Activated CD4-positive, alpha-beta memory T cell treated with anti-CD3 and anti-CD28 coated beads, Interleukin-2, amount 10 ng/mL, durations not matched to agents 7 days and 5 days (primary cell): ENCODE measurements at regions not wholly inside any gene's neighbourhood (a gene's known extent, or its start where the extent isn't known, plus 50 kb on each side); places are given as distances from the start of the nearest gene placed in this dataset.

Source experiments
- CTCF ChIA-PET: fragments of 350-600 bp; sonication (Branson Sonifier 250); formaldehyde crosslinking; loops from one replicate; lab custom pipeline; 2021; ENCODE audit warnings: antibody characterized with exemption, inconsistent platforms; lab: Charles Lee
- POLR2A ChIA-PET: fragments of 350-600 bp; sonication (Branson Sonifier 250); formaldehyde crosslinking; loops from one replicate; lab custom pipeline; 2021; ENCODE audit warnings: antibody characterized with exemption; lab: Charles Lee
- DNase-seq: peaks from one replicate; pipeline ENCODE4 v3.0.0-alpha.2; 2020
- H3K27ac Mint-ChIP-seq: one replicate; pipeline ENCODE4 v1.8.0; 2021; ENCODE audit warnings: mild to moderate bottlenecking, mixed read lengths
- H3K27me3 Mint-ChIP-seq: one replicate; pipeline ENCODE4 v1.8.0; 2021; ENCODE audit warnings: mixed read lengths
- H3K36me3 Mint-ChIP-seq: one replicate; pipeline ENCODE4 v1.8.0; 2021; ENCODE audit warnings: low read depth, mixed read lengths
- H3K4me1 Mint-ChIP-seq: one replicate; pipeline ENCODE4 v1.8.0; 2021; ENCODE audit warnings: mixed read lengths
- H3K4me3 Mint-ChIP-seq: one replicate; pipeline ENCODE4 v1.8.0; 2021; ENCODE audit warnings: mild to moderate bottlenecking, mixed read lengths
- H3K9me3 Mint-ChIP-seq: one replicate; pipeline ENCODE4 v1.8.0; 2021; ENCODE audit warnings: mixed read lengths

DNA sequence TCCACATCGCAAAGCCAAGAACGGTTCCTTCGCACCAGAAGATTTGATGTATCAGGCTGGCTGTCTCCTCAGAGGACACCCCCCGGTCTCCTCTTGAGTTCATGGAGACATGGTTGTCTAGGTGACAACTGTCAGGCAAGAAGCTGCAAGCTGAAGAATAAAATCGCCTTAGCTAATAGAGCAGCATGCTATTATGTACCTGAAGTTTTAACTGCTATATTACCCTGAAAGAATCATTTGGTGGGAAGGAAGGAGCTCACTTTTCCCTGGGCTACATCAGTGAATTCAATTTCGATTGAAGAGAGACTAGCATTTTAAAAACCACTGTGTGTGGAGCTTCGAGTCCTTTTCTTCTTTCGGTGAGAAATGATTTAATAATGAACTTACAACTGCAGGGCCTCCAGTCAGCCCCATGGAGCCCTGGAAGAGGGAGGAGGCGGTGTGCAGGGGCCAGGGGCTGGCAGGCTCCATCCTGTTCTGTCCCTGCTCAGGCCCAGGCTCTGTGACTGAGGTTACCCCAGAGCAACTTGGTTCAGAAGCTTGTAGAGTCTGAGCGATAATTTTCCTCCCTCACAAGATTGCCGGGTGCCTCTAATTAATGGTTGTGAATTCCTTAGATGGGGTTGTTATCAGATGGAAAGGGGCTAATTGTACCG lies 191.3 kb downstream of the MID1IP1 start:
- no peak overlapping the region for H3K27ac Mint-ChIP-seq
- ChIA-PET POLR2A (no interaction called here), CTCF (no interaction called here)
- H3K4me1 Mint-ChIP-seq, result no peaks in the 10 kb centered on the region
- H3K27me3 Mint-ChIP-seq, result no peaks in the 10 kb centered on the region
- no peaks in the 10 kb centered on the region for H3K9me3 Mint-ChIP-seq
- no peak overlapping the region for H3K4me3 Mint-ChIP-seq
- no peak for DNase-seq
- H3K36me3 Mint-ChIP-seq, result no peaks in the 10 kb centered on the region

DNA sequence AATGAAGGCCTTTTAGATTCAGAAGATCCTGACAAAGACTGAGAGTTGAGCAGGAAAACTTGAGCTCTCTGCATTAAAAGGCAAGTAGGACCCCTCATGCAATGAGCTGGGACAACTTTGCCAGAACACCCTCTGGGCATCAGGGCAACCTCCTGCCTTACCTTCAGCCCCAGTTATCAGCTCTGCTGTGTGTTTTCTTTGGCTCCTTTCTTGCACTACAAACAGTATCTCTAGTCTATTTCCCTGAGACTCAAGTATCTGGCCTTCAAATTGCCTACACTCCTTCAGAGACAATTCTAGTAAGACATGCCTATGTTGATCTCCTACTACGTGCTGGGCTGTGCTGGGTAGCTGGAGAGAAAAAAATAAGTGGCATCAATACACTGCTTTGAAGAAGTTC lies 192.2 kb downstream of the MID1IP1 start:
- H3K36me3 Mint-ChIP-seq, result no peaks in the 10 kb centered on the region
- CTCF ChIA-PET, result no interaction called here
- H3K4me1 Mint-ChIP-seq, result no peaks in the 10 kb centered on the region

DNA sequence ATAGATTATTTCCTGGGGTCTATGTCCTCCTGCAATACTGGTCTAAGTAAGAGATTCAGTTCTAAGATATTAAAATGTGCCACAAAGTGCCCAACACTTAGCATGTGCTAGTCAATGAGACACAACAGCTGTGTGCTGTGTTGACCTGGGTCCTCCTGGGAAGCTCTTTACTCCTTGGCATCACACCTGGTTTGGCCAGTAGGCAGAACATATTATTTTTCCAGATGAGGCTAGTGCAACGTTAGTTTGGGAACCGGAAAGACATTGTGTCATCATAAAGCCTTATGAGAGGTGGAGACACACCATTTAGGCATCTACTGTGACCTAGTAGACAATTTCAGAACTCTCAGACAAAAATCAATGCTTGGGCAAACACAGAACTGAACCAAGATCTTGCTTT lies 197.8 kb downstream of the MID1IP1 start:
- no peak overlapping the region for H3K4me3 Mint-ChIP-seq
- H3K9me3 Mint-ChIP-seq, result no peaks in the 10 kb centered on the region
- H3K27me3 Mint-ChIP-seq, result no peaks in the 10 kb centered on the region
- CTCF ChIA-PET, result no interaction called here
- POLR2A ChIA-PET, result no interaction called here
- no peaks in the 10 kb centered on the region for H3K36me3 Mint-ChIP-seq
- DNase-seq, result no peak
- no peaks in the 10 kb centered on the region for H3K4me1 Mint-ChIP-seq
- no peak overlapping the region for H3K27ac Mint-ChIP-seq

More for the DNA sequence above, 192.2 kb downstream of the MID1IP1 start:
- H3K27me3 Mint-ChIP-seq, result no peaks in the 10 kb centered on the region
- POLR2A ChIA-PET, result no interaction called here
- DNase-seq, result no peak
- no peak overlapping the region for H3K27ac Mint-ChIP-seq
- H3K4me3 Mint-ChIP-seq, result no peak overlapping the region
- no peaks in the 10 kb centered on the region for H3K9me3 Mint-ChIP-seq

DNA sequence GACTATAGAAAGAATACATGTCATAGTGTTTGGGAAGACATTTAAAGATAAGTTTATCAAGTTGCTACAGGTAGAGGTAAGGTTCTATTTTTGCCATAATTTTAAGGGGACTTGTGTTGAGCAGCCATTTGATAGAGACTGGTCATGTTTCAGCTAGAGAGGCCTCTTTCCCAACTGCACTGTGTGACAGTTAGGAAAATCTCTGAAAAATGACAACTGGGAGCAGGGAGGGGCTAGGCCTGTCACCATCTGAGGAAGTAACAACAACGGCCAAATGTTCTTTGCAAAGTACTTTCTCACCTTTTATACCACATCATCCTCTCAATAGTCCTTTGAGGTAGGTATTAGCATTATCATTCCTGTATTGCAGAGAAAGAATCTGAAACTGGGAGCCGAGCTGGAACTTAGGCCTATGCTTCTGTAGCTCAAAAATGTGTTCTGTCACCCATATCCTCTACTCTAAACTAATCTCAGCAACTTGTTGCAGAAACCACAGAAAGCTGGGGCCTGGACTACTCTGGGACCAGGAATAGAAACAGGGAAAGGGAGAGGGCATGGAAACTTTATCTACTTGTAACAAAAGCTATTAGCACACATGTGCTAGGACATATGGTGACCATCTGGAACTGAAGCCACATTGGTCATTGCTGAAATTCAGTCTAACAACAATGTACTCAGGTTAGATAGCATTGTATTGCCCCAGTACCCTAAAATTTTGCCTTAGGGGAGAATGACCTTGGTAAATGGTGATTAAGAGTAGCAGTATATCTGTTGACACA lies 198.9 kb downstream of the MID1IP1 start:
- ChIA-PET CTCF (no interaction called here), POLR2A (no interaction called here)
- no peak for DNase-seq
- no peaks in the 10 kb centered on the region for H3K9me3 Mint-ChIP-seq
- H3K4me1 Mint-ChIP-seq, result no peaks in the 10 kb centered on the region
- no peaks in the 10 kb centered on the region for H3K36me3 Mint-ChIP-seq
- no peaks in the 10 kb centered on the region for H3K27me3 Mint-ChIP-seq
- H3K4me3 Mint-ChIP-seq, result no peak overlapping the region
- no peak overlapping the region for H3K27ac Mint-ChIP-seq

DNA sequence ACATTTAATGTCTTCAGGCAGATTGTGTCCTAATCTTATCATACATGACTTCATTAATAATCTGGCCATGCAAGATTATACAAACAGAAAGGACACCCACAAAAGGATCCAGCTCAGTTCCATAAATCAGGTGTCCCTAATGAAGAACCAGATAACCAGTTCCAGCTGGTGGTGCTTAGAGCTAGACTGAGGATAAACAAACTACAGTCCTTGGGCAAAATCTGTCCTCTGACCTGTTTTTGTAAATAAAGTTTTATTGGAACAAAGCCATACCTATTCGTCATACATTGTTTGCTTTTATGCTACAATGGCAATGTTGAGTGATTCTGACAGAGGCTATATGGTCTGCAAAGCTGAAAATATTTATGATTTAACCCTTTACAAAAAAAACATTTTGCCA lies 199.5 kb downstream of the MID1IP1 start:
- Mint-ChIP-seq H3K4me1 (no peaks in the 10 kb centered on the region), H3K27ac (no peak overlapping the region), H3K4me3 (no peak overlapping the region), H3K9me3 (no peaks in the 10 kb centered on the region), H3K36me3 (no peaks in the 10 kb centered on the region), H3K27me3 (no peaks in the 10 kb centered on the region)
- DNase-seq, result no peak
- POLR2A ChIA-PET, result no interaction called here
- CTCF ChIA-PET, result no interaction called here

DNA sequence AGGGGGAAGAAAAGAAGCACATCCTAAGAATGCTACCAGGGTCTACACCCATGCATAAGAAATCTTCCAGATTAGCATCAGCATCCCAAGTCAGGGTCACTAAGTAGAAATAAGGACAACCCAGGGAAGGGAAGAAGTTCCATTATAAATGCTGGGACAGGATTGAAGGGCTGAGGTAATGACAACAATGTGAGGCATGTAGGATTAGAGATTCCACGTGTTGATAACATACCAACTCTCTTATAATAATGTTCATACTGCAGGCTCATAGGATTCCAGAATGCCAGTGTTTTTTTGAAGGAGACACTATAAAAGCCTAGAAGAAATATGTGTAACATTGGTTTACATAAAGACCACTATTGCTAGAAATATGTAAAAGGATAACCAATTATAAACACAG lies 201.2 kb downstream of the MID1IP1 start:
- ChIA-PET CTCF (no interaction called here), POLR2A (no interaction called here)
- no peak for DNase-seq
- no peaks in the 10 kb centered on the region for H3K4me1 Mint-ChIP-seq
- no peak overlapping the region for H3K4me3 Mint-ChIP-seq
- no peaks in the 10 kb centered on the region for H3K36me3 Mint-ChIP-seq
- no peaks in the 10 kb centered on the region for H3K9me3 Mint-ChIP-seq
- no peaks in the 10 kb centered on the region for H3K27me3 Mint-ChIP-seq
- H3K27ac Mint-ChIP-seq, result no peak overlapping the region

DNA sequence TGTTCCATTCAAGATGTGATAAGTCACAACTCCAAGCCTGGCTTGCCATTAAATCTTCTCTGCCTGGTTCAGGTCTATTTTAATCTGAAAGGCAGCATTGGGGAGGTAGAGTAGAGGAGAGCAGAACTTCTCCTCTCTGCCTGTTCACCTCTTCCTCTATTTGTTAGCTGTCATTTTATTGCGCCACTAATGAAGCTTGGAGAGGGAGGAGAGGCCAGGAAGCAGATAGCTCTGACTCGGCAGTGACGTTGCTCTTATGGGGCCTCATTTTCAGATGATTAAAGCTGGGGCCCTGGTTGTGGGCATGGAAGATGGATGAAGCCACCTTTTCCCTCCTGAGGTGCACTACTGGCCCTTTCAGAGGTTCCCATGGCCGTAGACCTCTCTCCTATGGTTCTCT lies 207.3 kb downstream of the MID1IP1 start:
- no peak overlapping the region for H3K4me3 Mint-ChIP-seq
- H3K27me3 Mint-ChIP-seq, result no peaks in the 10 kb centered on the region
- no peaks in the 10 kb centered on the region for H3K4me1 Mint-ChIP-seq
- H3K9me3 Mint-ChIP-seq, result no peaks in the 10 kb centered on the region
- DNase-seq, result no peak
- no peaks in the 10 kb centered on the region for H3K36me3 Mint-ChIP-seq
- CTCF ChIA-PET, result no interaction called here
- no peak overlapping the region for H3K27ac Mint-ChIP-seq
- POLR2A ChIA-PET, result no interaction called here

DNA sequence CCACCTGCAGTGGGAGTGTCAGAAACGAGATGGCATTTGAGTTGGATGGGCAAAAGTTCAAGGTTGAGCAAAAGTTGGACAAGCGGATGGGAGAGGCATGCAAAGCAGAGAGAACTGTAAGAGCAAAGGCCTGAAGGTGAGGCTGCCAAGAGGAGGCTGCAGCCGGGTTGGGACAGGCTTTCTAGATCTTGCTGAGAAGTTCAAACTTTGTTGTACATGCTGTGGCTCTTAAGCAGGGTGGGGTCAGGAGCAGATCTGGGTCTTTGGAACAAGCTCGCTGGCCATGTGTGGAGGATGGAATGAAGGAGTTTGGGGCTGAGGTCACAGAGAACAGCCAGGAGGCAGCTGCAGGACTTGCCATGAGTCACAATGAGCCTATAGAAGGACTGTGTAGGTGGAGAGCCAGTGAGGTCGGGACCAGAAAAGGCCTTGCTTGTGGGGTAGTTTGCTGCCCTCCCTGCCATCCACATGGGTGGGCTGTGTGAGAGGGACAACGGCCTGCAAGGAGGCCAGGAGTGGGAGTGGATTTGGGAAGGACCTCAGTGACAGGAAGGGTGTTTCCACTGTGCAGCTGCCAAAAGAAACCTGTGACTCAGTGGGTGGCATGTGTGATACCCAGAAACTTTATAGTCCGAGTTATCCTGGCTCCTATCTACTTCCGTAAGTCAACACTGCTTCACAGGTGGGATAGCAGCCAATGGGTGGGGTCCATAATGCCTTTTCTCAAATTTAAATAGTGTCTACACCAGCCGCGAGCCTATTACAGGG lies 210.4 kb downstream of the MID1IP1 start:
- H3K9me3 Mint-ChIP-seq, result no peaks in the 10 kb centered on the region
- no peak overlapping the region for H3K4me3 Mint-ChIP-seq
- POLR2A ChIA-PET, result no interaction called here
- no peaks in the 10 kb centered on the region for H3K27me3 Mint-ChIP-seq
- DNase-seq, result no peak
- no peaks in the 10 kb centered on the region for H3K4me1 Mint-ChIP-seq
- CTCF ChIA-PET, result no interaction called here
- no peak overlapping the region for H3K27ac Mint-ChIP-seq
- H3K36me3 Mint-ChIP-seq, result no peaks in the 10 kb centered on the region

DNA sequence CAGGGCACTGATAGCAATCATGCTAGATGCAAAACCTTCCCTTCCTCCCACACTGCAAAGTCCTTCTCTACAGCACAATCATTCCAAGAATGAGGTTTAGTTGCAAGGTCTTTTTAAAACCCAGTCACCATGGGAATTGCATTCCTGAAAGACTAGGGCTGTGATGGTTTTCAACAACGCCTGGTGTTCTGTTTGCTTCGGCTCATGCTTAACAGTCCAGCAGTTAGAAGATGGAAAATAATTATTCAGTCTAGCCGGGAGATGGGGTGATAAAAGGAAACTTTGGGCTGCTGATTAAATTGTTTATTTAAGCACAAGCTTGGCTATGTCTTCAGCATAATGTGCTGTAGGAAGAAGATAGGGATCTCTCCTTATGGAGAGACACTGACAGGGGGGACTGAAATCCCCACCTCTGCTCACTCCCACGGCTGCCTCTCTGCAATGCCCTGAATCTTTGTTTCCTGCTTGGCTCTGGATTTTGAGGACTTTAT lies 211.4 kb downstream of the MID1IP1 start:
- ChIA-PET POLR2A (no interaction called here), CTCF (no interaction called here)
- no peaks in the 10 kb centered on the region for H3K9me3 Mint-ChIP-seq
- no peak overlapping the region for H3K27ac Mint-ChIP-seq
- no peaks in the 10 kb centered on the region for H3K36me3 Mint-ChIP-seq
- no peaks in the 10 kb centered on the region for H3K4me1 Mint-ChIP-seq
- no peak for DNase-seq
- H3K4me3 Mint-ChIP-seq, result no peak overlapping the region
- no peaks in the 10 kb centered on the region for H3K27me3 Mint-ChIP-seq

DNA sequence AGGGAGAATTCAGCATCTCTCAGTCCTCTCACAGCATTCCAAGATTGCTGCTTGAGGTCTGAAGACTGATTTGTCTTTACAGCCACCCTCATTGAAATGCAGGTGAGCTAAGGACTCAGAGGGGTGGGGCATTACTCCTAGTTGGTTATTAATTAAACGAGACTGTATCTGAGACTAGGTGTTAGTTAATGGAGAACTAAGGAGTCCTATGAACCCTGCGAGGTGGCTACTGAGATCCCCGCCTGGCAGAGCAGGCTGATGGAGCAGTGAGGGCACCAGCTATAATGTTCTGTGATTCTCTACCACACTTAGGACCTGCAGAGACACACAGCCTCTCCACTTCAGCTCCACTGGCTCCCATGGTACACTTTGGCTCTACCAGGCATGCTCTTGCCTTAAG lies 215.3 kb downstream of the MID1IP1 start:
- DNase-seq, result no peak
- CTCF ChIA-PET, result no interaction called here
- Mint-ChIP-seq H3K4me1 (no peaks in the 10 kb centered on the region), H3K9me3 (no peaks in the 10 kb centered on the region), H3K4me3 (no peak overlapping the region), H3K27me3 (no peaks in the 10 kb centered on the region), H3K36me3 (no peaks in the 10 kb centered on the region), H3K27ac (no peak overlapping the region)
- POLR2A ChIA-PET, result no interaction called here

DNA sequence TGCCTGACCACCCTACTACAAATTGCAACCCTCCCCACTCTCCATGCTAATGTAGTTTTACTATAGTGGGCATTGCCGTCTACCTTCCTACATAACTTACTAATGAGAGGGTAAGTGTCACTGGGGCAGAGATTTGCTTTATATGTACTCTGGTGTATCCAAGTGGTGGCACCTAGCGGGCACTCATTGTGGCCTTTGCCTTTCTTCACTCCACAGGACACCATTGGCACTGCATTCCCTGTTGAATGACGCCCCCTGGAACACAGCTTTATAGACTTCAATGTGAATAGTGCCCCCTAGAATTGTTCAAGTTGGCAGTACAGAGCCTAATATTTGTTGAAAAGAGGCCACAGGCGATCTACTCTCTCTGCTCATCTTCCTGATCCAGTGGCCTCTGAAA lies 215.8 kb downstream of the MID1IP1 start:
- ChIA-PET CTCF (no interaction called here), POLR2A (no interaction called here)
- H3K27me3 Mint-ChIP-seq, result no peaks in the 10 kb centered on the region
- no peak for DNase-seq
- H3K4me1 Mint-ChIP-seq, result no peaks in the 10 kb centered on the region
- no peaks in the 10 kb centered on the region for H3K36me3 Mint-ChIP-seq
- no peaks in the 10 kb centered on the region for H3K9me3 Mint-ChIP-seq
- H3K27ac Mint-ChIP-seq, result no peak overlapping the region
- H3K4me3 Mint-ChIP-seq, result no peak overlapping the region

DNA sequence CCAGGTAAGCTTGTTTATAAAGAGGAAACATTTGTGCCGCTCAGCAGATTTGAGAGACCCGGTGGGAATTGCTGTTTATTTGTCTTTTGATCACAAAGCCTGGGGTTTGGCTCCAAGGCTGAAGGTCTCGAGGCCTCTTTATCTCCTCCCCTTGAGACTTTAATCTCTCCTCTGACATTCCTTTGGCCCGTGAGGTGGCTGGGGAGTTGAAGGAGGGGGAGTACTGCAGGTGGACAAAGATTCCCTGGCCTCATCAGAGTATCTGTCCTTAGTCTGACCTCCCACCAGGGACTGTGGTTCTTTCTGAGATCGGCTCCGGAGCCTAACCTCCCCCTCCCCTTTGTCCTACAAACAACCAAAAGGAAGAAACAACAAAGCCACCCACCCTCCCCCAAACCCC lies 216.5 kb downstream of the MID1IP1 start:
- H3K36me3 Mint-ChIP-seq, result no peaks in the 10 kb centered on the region
- POLR2A ChIA-PET, result no interaction called here

DNA sequence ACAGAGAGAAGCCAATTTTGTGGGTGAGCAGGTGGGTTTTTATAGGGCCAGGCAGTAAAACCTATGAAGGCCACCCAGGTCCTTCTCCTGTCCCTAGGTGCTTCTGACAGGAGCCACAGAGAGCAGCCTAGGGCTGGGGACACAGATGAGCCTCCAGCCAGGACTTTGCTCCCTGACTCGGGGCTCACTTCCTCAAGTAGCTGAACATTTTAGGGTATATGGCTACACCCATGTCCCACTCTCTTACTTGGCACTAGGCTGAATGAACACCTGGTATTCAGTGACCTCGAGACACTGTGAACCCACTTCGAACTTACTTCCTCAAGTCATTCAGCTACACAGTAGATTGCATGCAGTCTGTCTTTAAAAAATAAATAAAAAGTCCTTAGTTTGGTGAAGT lies 217.3 kb downstream of the MID1IP1 start:
- Mint-ChIP-seq H3K9me3 (no peaks in the 10 kb centered on the region), H3K4me3 (no peak overlapping the region), H3K36me3 (no peaks in the 10 kb centered on the region), H3K27me3 (no peaks in the 10 kb centered on the region), H3K27ac (no peak overlapping the region), H3K4me1 (no peaks in the 10 kb centered on the region)
- ChIA-PET POLR2A (no interaction called here), CTCF (no interaction called here)
- no peak for DNase-seq

More for the DNA sequence above, 216.5 kb downstream of the MID1IP1 start:
- H3K27me3 Mint-ChIP-seq, result no peaks in the 10 kb centered on the region
- H3K27ac Mint-ChIP-seq, result no peak overlapping the region
- H3K9me3 Mint-ChIP-seq, result no peaks in the 10 kb centered on the region
- H3K4me1 Mint-ChIP-seq, result no peaks in the 10 kb centered on the region
- H3K4me3 Mint-ChIP-seq, result no peak overlapping the region
- CTCF ChIA-PET, result no interaction called here
- DNase-seq, result no peak
